Inferior parietal cortex (tissue), 1 donor: ENCODE measurements at regions not wholly inside any gene's neighbourhood (a gene's known extent, or its start where the extent isn't known, plus 50 kb on each side); places are given as distances from the start of the nearest gene placed in this dataset.

Source experiments
- DNase-seq: peaks from one replicate; pipeline ENCODE4 v3.0.0-alpha.2; 2016; ENCODE audit errors: extremely low spot score

- DNase-seq: no peak
Measured at GRCh38 chr3:36258421-36258820, 121.9 kb upstream of the STAC start.

- DNase-seq: no peak
Measured at GRCh38 chr3:36259580-36259979, 120.7 kb upstream of the STAC start.

DNA sequence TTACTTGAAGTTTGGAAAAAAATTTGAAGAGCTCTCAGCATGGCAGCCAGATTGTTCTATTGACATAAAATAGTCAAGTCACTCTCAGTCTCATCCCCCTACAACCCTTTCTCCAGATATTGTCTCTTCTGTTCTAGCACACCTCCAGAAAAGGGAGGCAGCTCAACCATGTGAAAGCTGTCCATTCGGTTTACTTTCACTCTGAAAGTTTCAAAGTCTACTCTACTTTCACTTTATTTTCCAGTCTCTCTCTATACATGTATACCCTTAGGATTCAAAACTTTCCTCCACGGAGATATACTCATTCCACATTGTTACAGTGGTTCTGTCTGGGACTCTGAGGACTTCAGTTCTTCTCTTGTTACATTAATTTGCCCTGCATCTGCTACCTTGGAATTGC is 111.0 kb upstream of the STAC start:
- DNase-seq: no peak

- DNase-seq: no peak
Measured at GRCh38 chr3:36282766-36283165, 97.5 kb upstream of the STAC start.

DNA sequence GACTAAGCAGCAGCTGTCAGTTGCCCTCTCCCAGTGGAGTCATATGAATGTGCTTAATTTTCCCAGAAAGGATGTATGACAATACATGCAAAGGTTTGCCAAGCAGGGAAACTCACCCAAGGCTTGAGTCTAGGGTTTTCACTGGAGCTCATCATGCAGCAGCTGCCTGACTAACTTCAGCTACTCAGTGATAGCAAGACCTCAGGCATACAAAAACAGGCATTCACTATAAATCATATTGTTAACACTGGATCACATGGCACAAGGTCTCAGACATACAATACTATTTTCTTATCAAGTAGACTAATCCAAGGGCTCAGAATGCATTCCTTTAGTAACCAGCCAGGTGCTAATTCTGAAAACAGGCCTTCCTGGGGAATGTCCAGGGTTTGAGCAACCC is 85.0 kb upstream of the STAC start:
- DNase-seq: no peak

DNA sequence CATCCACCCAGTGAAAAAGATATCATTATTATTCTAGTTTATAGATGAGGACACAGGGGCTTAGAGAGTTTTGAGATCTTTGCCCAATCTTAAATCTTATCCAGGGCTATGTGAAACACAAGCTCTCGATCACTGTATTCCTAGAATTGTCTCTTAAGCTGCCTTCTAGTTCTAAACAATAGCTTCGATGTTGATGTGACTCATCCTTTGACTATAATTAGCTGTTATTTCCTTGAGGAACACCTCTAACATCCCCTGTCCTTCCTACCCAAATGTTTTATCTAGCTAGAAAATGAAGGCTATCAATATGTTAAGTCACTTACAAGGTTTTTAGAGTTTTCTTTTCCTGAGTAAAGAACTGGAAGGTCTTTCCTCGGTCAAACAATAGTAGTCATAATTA is 83.1 kb upstream of the STAC start:
- no peak for DNase-seq

- DNase-seq: no peak
Measured at GRCh38 chr3:36298188-36298587, 82.1 kb upstream of the STAC start.

DNA sequence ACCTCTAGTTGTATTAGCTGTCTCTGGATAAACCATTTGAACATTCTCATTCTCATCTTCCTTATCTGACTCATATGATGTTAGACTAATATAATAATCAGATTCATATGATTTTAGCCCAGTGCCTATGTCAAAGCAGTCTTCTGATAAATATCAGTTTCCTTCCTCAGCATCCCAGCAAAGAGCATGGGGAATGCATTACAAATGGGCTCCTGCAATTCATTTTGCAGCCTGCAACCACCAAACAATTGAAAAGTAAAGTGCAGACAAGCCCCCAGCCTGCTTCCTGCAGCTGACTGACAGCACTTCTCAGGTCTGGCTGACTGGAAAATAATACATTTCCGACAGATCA is 78.2 kb upstream of the STAC start:
- DNase-seq: no peak

DNA sequence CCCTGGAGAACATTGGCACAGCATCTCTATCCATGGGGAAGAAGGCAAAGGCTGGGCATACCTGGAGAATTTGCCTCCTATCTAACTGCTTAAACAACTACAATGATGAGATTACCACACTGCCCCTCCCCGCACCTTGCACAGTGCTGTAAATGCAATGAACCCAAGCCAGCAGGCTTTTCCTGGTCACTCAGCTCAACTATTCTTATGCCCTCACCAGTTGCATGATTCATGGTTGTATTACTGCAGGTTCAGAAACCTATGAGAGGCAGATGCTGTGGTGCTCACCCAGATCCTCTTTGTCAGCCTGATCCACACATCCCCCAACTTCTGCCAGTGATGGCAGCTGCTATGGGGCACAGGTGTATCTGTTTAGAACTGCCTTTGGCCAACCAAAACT is 77.7 kb upstream of the STAC start:
- DNase-seq: no peak

GRCh38 chr3:36303286-36303685 is 77.0 kb upstream of the STAC start:
- no peak for DNase-seq

GRCh38 chr3:36305929-36306520 is 74.3 kb upstream of the STAC start:
- DNase-seq: no peak

- no peak for DNase-seq
Measured at GRCh38 chr3:36309092-36309491, 71.2 kb upstream of the STAC start.

GRCh38 chr3:36312351-36312750 is 68.0 kb upstream of the STAC start:
- DNase-seq: no peak

DNA sequence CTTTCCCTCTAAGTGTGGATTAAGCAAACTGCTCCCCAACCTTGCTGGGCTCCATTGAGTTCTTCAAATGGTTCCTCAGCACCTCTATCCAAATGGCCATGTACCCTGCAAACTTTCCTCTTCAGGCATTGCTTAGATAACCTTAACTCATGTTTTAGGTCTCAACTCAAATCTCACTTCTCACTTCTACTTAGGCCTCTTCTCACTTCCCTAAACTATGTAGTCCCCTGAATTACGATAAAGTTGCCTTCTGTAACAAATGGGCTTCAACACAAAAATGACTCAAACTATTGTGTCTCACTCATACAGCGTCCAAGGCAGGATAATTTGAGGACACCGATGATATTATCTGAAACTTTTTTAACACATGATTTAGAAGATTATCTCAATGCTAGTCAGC is 62.4 kb upstream of the STAC start:
- DNase-seq: no peak

- no peak for DNase-seq
Measured at GRCh38 chr3:36318621-36319200, 61.6 kb upstream of the STAC start.

DNA sequence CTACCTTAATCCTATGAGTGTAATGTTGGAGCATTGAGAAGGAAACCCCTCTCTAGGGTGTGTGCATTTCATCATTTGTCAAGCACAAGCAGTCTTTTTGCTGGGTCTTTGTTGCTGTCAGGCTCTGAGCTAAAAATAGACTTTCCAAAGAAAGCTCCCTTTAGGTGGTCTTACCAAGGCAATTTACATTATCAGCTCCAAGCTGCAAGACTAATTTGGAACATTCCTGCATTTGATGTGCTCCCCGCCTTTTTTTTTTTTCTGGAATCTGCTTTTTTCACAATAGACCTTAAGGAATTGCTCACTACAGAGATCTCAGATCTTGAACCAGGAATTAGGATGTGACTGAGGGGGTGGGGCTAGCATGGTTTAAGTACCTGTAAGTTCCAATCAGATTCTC is 60.6 kb upstream of the STAC start:
- no peak for DNase-seq
